ENCODE measurements at regions not wholly inside any gene's neighbourhood (a gene's known extent, or its start where the extent isn't known, plus 50 kb on each side); places are given as distances from the start of the nearest gene placed in this dataset.

GRCh38 chr3:87856126-87856525 is 202.7 kb downstream of the CGGBP1 start:
- TF ChIP-seq EZH2phosphoT487 (IDR thresholded peaks at IDR 0.05; ENCODE audit: low read length) (no peak), EZH2 (optimal IDR thresholded peaks at IDR 0.05; ENCODE audit: low read depth, low read length) (no peak)
- TF ChIP-seq, protein P1, sequence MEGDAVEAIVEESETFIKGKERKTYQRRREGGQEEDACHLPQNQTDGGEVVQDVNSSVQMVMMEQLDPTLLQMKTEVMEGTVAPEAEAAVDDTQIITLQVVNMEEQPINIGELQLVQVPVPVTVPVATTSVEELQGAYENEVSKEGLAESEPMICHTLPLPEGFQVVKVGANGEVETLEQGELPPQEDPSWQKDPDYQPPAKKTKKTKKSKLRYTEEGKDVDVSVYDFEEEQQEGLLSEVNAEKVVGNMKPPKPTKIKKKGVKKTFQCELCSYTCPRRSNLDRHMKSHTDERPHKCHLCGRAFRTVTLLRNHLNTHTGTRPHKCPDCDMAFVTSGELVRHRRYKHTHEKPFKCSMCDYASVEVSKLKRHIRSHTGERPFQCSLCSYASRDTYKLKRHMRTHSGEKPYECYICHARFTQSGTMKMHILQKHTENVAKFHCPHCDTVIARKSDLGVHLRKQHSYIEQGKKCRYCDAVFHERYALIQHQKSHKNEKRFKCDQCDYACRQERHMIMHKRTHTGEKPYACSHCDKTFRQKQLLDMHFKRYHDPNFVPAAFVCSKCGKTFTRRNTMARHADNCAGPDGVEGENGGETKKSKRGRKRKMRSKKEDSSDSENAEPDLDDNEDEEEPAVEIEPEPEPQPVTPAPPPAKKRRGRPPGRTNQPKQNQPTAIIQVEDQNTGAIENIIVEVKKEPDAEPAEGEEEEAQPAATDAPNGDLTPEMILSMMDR (IDR thresholded peaks at IDR 0.05; ENCODE audit: low read length) = no peak
